AG09319 (cell line): ENCODE measurements at regions not wholly inside any gene's neighbourhood (a gene's known extent, or its start where the extent isn't known, plus 50 kb on each side); places are given as distances from the start of the nearest gene placed in this dataset.

Source experiments
- DNase-seq: peaks from one replicate; pipeline ENCODE4 v3.0.0-alpha.2; 2010; ENCODE audit warnings: low read depth; ENCODE audit errors: extremely low read depth
- CTCF ChIP-seq: IDR thresholded peaks from 2 replicates; pipeline ENCODE4 v1.5.1; 2011; ENCODE audit warnings: low read depth, mild to moderate bottlenecking, inconsistent platforms, low read length, moderate library complexity

DNA sequence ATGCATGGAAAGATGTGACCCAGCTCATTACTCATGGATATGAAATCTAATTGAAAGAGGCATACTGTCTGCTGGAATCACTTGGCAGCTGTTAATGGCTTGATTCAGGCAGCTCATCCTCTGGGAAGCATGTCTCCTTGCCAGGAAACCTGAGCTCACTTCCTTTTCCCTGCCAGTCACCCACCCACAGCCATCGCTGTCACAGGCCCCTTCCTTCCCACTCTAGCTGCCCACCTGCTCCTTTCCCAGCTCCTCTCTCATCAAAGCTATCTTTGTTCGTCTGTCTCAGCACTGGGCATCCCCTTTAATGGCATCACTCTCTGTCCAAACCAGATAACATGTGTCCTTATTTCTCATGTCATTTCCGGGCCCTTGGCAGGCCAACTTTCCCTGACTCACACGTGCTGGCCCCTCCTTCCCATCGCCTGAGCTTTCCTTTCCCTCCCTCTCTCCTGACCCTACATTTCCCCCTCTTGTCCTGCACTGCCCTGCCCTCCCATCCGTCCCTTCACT, 721.9 kb downstream of the TNS3 start:
- DNase-seq = no peak

DNA sequence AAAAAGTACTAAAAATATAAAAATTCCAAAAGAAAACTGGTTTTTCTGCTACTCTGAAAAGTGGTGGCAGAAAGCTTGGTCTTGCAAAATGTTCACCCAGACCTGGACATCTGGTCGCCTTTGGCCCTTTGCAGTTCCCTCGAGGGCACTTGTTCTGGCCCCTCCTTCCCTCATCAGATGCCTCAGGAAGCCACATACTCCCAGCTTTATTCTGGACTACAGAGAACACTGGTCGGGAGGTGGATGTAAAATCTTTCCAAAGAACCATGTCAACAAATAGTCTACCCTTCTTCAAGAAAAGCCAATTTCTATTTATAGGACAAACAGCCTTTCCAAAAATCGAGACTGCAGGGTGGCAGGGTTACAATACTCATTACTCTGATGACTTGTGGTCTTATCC, 726.1 kb downstream of the TNS3 start:
- DNase-seq = no peak
- TF ChIP-seq CTCF = no peak

More for the DNA sequence above, 721.9 kb downstream of the TNS3 start:
- no peak for TF ChIP-seq CTCF

DNA sequence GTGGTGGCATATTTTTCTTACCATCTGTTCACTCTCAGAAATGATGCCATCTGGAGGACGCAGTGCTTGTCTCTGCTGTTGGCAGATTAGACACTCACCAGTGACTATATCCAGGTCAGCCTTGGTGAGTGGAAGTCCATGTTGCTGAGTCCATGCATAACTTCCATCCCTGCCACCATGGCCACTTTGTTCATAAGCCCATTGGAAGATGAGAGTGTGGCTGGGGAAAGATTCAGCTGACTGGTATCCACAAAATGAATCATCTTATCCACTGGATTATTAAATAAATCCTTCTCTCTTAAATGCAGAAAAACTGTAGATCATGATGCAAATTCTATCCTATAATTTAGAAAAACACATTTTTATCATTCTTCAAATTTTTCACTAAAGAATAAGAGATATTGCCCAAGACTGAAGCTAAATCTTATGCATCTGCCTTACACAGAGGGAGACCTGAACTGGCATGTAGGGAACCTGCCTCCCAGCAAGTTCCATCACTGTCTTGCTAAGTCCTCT, 726.9 kb downstream of the TNS3 start:
- no peak; the same call in 1 of the 2 replicates for TF ChIP-seq CTCF
- no peak for DNase-seq

GRCh38 chr7:46853451-46853850, 728.5 kb downstream of the TNS3 start:
- DNase-seq = no peak
- no peak for TF ChIP-seq CTCF

GRCh38 chr7:46852795-46853194, 729.1 kb downstream of the TNS3 start:
- no peak for TF ChIP-seq CTCF
- no peak for DNase-seq

GRCh38 chr7:46850563-46851330, 731.2 kb downstream of the TNS3 start:
- no peak for DNase-seq

More at GRCh38 chr7:46850563-46851330, 731.2 kb downstream of the TNS3 start:
- TF ChIP-seq CTCF = no peak
